Lung (tissue), 11 donors: ENCODE measurements at regions not wholly inside any gene's neighbourhood (a gene's known extent, or its start where the extent isn't known, plus 50 kb on each side); places are given as distances from the start of the nearest gene placed in this dataset.

Experiments
- ATAC-seq: fragments of 200-7000 bp; cut with Tn5 transposase; one replicate; pipeline ENCODE4 v1.9.1; 2020; ENCODE audit warnings: moderate number of reproducible peaks; ENCODE audit not compliant: insufficient read depth, low FRiP score
- DNase-seq, 3 donors: peaks; one replicate each; pipeline ENCODE4 v3.0.0-alpha.2; 2013 to 2017
- H3K27ac ChIP-seq, 2 donors: one replicate each; pipeline ENCODE4 v1.5.1; 2013; ENCODE audit warnings: mild to moderate bottlenecking in 2 of 2, moderate library complexity in 2 of 2, control low read depth in 1 of 2, inconsistent platforms in 1 of 2, low read depth in 1 of 2, low read length in 1 of 2
- H3K27me3 ChIP-seq, 3 donors: one replicate each; pipeline ENCODE4 v1.5.1; 2013; ENCODE audit warnings: low read length in 2 of 3; ENCODE audit not compliant: control insufficient read depth in 3 of 3, insufficient read depth in 3 of 3
- H3K36me3 ChIP-seq, 4 donors: one replicate each; pipeline ENCODE4 v1.5.1; 2013; ENCODE audit warnings: low read length in 4 of 4, mild to moderate bottlenecking in 1 of 4, moderate library complexity in 1 of 4; ENCODE audit not compliant: control insufficient read depth in 4 of 4, insufficient read depth in 4 of 4
- H3K4me1 ChIP-seq, 5 donors: one replicate each; pipeline ENCODE4 v1.5.1; 2013; ENCODE audit warnings: low read length in 5 of 5, mild to moderate bottlenecking in 2 of 5, moderate library complexity in 1 of 5; ENCODE audit not compliant: control insufficient read depth in 5 of 5, insufficient read depth in 5 of 5
- H3K4me3 ChIP-seq: one replicate; pipeline ENCODE4 v1.5.1; 2013; ENCODE audit warnings: mild to moderate bottlenecking, control low read depth, moderate library complexity
- H3K9ac ChIP-seq, 2 donors: one replicate each; pipeline ENCODE4 v1.5.1; 2013; ENCODE audit warnings: low read length in 2 of 2, control low read depth in 1 of 2; ENCODE audit not compliant: insufficient read depth in 1 of 2
- H3K9me3 ChIP-seq, 4 donors: one replicate each; pipeline ENCODE4 v1.5.1; 2013; ENCODE audit warnings: low read length in 3 of 4, mild to moderate bottlenecking in 1 of 4, moderate library complexity in 1 of 4; ENCODE audit not compliant: control insufficient read depth in 4 of 4, insufficient read depth in 3 of 4
- WGBS, 2 donors: extraction: QIAGEN DNeasy Blood & Tissue Kit; methylation state at CpG; one replicate each; pipeline ENCODE4 v1.1.7; 2013; 5-methylcytosine and 5-hydroxymethylcytosine counted together
- TF ChIP-seq, protein P1 (sequence below): IDR thresholded peaks from 2 replicates; pipeline ENCODE4 v1.5.1; 2012; ENCODE audit warnings: mild to moderate bottlenecking; ENCODE audit errors: control extremely low read depth, extremely low read depth
- donor health status: control.
- donor health status: control.
- donor health status: Bipolar disorder and iron deficiency.
- donor health status: healthy.
- donor health status: DM: yes; HTN: yes; CAD: no.

DNA sequence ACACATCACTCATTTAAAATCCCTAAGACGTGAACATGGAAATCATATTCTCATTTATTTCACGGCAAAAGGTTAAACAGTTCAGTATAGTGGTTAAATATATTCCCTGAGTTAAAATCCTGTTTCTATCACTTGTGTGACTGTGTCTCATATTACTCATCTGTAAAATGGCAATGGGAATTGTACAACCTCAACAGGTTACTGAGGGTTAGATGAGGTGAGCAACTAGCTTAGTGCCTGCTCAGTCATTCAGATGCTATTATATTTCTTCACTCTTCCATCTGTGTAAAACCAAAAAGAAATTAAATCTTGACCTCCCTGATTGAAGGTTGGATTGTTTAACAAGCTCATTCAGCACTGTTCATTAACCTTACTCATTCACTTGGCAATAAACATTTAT lies 212.4 kb upstream of the STK17B start:
- DNase-seq (no peak), ATAC-seq (no peak)
- 96 to 97% methylated on average over 2 of the region's 2 CpGs for WGBS, 2 donors
- Histone ChIP-seq H3K27ac (no peak overlapping the region), H3K4me1 (peaks cover 0 to 8% (median 0%) of the 10 kb centered on the region in 5 donors), H3K27me3 (no peaks in the 10 kb centered on the region), H3K4me3 (no peak overlapping the region), H3K9ac (no peak overlapping the region), H3K9me3 (no peaks in the 10 kb centered on the region), H3K36me3 (no peaks in the 10 kb centered on the region)
- TF ChIP-seq, protein P1, sequence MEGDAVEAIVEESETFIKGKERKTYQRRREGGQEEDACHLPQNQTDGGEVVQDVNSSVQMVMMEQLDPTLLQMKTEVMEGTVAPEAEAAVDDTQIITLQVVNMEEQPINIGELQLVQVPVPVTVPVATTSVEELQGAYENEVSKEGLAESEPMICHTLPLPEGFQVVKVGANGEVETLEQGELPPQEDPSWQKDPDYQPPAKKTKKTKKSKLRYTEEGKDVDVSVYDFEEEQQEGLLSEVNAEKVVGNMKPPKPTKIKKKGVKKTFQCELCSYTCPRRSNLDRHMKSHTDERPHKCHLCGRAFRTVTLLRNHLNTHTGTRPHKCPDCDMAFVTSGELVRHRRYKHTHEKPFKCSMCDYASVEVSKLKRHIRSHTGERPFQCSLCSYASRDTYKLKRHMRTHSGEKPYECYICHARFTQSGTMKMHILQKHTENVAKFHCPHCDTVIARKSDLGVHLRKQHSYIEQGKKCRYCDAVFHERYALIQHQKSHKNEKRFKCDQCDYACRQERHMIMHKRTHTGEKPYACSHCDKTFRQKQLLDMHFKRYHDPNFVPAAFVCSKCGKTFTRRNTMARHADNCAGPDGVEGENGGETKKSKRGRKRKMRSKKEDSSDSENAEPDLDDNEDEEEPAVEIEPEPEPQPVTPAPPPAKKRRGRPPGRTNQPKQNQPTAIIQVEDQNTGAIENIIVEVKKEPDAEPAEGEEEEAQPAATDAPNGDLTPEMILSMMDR, result no peak

DNA sequence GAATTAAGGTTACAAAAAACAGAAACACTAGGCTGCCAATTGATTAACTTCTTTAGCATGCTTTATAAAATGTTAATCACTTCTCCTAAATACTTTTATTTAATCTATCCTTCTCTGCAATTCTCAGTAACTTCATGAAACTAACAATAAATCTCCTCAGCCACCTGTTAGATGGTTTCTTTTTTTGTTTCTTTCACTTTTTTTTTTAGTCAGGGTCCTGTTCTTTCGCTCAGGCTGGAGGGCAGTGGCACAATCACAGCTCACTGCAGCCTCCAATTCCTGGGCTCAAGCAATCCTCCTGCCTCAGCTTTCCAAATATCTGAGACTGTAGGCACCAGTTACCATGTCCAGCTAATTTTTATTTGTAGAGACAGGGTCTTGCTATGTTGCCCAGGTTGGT lies 213.4 kb upstream of the STK17B start:
- no peaks in the 10 kb centered on the region for H3K36me3 ChIP-seq
- H3K27ac ChIP-seq, result no peak overlapping the region
- peaks cover 0 to 8% (median 0%) of the 10 kb centered on the region in 5 donors for H3K4me1 ChIP-seq
- DNase-seq, result no peak
- no peaks in the 10 kb centered on the region for H3K27me3 ChIP-seq
- no peak overlapping the region for H3K9ac ChIP-seq
- no peak overlapping the region for H3K4me3 ChIP-seq
- no peak for ATAC-seq
- no peaks in the 10 kb centered on the region for H3K9me3 ChIP-seq
- WGBS, 2 donors, result 91 to 92% methylated on average over 1 of the region's 1 CpG
- TF ChIP-seq, protein P1, result no peak

DNA sequence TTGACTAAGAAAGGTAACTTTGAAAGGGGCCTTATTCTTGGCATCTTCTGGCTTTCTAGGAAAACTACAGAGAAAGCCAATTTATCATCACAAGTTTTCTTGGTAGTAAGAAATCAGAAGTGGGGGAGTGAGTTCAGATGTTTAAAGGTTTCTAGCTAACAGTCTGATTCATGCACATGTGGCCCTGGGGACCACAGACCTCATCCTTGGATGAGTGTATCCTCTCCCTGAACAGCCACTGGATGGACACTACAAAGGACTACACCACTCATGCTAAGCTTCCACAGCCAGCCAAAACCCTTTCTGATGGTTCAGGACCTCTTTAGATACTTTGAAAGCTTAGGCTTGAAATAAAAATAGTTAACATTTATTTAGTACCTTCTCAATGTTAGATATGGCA lies 218.3 kb upstream of the STK17B start:
- ATAC-seq, result no peak
- TF ChIP-seq, protein P1, result no peak
- H3K9ac ChIP-seq, result no peak overlapping the region

More for the DNA sequence above, 218.3 kb upstream of the STK17B start:
- H3K36me3 ChIP-seq, result no peaks in the 10 kb centered on the region
- no peaks in the 10 kb centered on the region for H3K9me3 ChIP-seq
- DNase-seq, result no peak
- no peak overlapping the region for H3K27ac ChIP-seq
- H3K27me3 ChIP-seq, result no peaks in the 10 kb centered on the region
- peaks cover 0 to 3% (median 0%) of the 10 kb centered on the region in 5 donors for H3K4me1 ChIP-seq
- no peak overlapping the region for H3K4me3 ChIP-seq
